ENCODE measurements at regions not wholly inside any gene's neighbourhood (a gene's known extent, or its start where the extent isn't known, plus 50 kb on each side); places are given as distances from the start of the nearest gene placed in this dataset.

DNA sequence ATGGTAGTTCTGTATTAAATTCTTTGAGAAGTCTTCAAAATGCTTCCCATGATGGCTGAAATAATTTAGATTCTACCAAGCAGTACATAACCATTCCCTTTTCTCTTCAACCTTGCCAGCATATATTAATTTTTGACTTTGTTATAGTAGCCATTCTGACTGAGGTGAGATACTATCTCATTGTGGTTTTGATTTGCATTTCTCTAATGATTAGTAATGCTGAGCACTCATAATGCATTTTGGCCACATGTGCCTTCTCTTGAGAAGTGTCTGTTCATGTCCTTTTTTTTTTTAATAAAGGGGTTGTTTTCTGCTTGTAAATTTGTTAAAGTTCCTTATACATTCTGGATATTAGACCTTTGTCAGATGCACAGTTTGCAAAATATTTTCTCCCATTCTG is 173.9 kb downstream of the CALCRL start:
- DNase-seq (no peak), ATAC-seq (no peak)
- intact Hi-C loops (cut with DNase I), result no loop called here

DNA sequence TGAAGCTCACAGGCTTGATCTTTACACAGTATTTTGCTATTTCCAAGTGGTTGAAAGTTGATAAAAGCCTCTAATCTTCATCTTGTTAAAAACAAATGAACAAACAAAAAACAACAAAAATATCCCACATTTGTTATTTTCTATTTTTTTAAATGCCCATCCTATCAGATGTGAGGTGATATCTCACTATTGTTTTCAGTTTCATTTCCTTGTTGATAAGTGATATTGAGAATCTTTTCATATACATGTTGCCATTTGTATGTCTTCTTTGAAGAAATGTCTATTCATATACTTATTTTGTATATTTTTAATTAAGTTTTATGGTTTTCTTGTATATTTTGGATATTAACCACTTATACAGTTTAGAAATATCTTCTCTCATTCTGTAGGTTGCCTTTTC is 175.8 kb downstream of the CALCRL start:
- intact Hi-C loops (cut with DNase I), result no loop called here
- ATAC-seq, result no peak
- no peak for DNase-seq

DNA sequence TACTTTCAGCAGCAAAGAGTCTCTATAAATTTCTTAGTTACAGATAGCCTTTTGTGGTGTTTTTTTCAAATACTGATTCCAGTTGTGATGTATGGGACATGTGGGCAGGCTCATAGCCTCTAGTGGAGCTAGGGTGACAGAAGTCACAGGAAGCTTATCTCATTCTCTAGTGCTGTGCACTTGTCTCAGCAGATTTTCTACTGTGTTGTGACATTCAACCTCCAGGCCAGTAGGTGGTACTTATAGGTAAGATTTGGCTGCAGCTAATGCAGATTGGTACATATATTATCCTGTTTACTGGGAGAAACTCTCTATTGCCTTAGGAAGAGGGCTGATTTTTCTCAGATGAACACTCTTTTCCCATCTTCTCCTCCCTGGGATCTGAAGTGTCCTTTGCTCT is 176.2 kb downstream of the CALCRL start:
- DNase-seq (no peak), ATAC-seq (no peak)
- intact Hi-C loops (cut with DNase I), result no loop called here

DNA sequence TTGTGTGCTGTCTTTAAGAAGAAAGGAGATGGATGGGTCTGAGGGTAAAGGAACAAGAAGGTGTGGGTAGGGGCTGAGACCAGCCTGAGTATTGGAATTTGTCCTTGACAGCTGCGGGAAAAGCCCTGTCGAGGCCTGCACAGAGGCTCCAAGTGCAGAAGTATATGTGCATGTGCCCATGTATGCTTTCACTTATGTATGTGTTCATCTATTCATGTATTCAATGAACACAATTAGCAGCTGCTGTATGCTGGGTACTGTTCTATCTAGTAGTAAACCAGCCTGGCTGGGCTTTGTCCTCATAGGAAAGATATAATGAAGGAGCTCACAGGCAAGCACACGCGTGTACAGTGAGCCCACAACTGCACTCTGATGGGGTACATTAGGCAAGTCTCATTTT is 181.4 kb downstream of the CALCRL start:
- intact Hi-C loops (cut with DNase I), result no loop called here
- no peak for DNase-seq
- ATAC-seq, result no peak

DNA sequence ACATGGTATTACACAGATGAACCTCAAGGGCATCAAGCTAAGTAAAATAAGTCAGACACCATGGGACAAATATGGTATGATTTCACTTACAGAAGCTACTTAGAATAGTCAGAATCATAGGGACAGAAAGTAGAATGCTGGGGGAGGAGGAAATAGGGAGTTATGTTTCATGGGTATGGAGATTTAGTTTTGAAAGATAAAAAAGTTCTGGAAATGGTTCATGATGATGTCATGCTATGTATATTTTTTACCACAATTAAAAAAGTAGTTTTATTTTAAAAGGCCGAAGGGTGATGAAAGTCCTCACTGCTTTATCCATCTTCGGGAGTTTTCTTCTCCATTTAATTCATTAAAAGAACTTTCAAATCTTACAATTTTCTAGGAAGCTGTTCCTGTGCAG is 181.9 kb downstream of the CALCRL start:
- intact Hi-C loops (cut with DNase I), result no loop called here
- DNase-seq (no peak), ATAC-seq (no peak)

DNA sequence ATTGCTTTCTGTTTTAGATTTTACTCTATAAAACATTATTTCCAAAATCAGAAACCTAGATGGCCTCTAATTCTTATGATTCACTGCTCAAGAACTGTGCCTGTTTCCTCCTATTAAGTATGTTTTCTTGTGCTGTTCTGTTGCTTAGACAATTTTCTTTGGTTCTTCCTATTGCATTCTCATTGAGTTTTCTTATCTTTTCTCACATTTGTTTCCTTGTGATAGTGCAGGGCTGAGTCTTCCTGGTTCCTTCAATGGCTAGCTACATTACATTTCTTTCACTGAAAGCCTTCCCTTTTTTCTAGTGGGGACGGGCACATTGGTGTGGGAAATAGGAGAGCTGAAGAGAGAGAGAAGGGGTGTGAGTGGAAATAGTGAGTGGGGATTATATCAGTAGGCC is 183.4 kb downstream of the CALCRL start:
- ATAC-seq, result peak in 1 of 2 donors; percentile 25
- no peak for DNase-seq

DNA sequence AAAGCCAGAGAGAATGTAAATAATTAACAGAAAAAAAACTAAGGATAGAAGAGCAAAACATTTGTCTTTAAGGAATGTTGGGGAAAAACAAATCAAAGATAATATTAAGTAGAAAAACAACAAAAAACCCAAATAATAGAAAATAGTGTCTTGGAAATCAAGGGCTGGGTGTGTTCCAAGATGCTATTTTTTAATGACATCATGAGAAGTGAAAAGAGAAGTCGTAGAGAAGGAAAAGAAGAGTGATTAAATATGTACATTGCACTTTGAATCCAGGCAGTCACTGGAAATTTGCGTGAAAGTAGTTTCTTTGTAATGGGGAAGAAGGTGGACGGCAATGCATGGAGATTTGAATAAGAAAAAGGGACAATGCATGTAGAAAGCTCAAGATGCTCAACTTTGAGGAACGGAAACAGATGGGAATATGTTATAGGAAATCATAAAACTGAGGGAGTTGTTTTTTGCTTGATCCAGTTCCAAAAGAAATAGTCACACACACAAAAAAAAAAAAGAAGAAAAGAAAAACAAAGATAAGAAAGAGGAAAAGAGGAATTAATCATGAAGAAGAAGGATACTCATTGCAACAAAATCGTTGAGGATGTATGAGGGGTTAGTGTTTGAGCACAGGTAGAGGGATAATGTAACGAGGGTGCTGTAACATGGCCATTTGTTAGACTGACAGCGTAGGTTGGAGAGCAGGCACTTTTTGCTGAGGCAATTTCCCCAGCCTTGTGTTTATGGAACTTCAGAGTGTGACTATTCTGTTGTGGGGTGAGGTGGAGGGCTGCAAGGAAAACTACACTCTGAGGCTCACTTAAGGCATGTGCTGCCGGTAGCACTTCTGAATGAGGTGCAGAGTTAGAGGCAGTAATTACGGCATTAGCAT is 184.1 kb downstream of the CALCRL start:
- intact Hi-C loops (cut with DNase I), result no loop called here
- no peak for DNase-seq
- ATAC-seq, result peak in 1 of 2 donors; percentile 18

More for the DNA sequence above, 183.4 kb downstream of the CALCRL start:
- intact Hi-C loops (cut with DNase I), result no loop called here

DNA sequence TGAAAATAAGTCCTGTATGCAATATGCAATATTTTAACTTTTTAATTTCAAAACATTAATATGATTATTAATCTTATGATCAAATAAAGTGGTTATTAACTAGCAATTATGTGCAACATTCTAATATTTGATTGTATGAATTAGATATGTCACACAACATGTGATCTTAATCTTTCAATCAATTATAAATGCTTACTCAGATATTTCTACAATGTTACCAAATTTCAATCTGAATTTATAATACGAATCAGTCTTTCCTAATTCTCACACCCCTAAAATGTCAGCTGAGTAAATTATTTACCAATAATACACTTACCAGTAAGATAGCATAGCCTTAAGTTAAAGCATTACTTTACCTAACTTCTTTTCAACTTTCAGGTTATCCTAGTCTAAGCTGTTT is 186.3 kb downstream of the CALCRL start:
- intact Hi-C loops (cut with DNase I), result no loop called here
- DNase-seq (no peak), ATAC-seq (no peak)

DNA sequence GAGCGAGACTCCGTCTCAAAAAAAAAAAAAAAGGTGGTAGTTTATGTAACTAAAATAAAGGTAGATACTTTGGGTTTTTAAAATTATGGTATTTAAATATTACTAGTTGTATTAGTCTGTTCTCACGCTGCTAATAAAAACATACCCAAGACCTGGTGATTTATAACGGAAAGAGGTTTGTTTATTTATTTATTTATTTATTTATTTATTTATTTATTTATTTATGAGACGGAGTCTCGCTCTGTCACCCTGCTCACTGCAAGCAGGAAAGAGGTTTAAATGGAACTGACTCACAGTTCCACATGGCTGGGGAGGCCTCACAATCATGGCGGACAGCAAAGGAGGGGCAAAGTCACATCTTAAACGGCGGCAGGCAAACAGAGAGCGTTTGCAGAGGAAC is 196.0 kb downstream of the CALCRL start:
- intact Hi-C loops (cut with DNase I), result no loop called here
- no peak for DNase-seq
- ATAC-seq, result no peak

DNA sequence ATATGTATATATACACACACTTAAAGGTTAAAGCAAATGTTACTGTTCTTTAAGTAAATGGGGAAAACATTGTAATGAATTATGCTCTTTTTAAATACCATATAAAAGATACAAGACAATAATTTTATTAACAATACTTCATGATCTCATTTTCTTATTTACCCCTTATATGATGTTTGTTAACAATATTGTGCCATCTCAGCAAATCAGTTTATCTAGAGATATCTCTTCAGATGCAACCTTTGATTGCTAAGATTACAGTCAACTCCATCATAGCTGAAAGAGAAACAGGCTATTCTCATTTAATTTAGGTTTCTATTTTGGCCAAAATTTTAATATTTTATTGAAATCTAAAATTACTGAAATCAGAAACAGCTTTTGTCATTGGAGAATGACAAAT is 197.9 kb downstream of the CALCRL start:
- ATAC-seq (no peak), DNase-seq (no peak)
- intact Hi-C loops (cut with DNase I), result no loop called here

DNA sequence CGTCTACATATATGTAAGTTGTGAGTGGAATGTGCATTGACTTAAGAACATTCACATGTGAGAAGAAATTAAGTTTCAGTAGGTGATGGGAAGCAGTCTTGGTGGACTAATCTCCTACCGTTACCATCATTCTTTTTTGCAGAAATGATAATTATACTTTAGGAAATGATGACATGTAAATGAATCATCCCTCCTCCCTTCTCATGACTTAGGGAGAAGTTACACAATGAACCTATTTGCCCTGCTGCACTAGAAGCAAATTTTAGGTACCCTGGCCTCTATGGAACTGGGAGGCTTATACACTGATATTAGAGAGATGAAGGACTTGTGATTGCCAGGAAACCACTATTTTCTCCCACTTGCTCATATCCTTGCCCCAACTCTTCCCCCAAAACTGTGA is 214.2 kb downstream of the CALCRL start:
- ATAC-seq, result no peak
- intact Hi-C loops (cut with DNase I), result no loop called here
- no peak for DNase-seq

DNA sequence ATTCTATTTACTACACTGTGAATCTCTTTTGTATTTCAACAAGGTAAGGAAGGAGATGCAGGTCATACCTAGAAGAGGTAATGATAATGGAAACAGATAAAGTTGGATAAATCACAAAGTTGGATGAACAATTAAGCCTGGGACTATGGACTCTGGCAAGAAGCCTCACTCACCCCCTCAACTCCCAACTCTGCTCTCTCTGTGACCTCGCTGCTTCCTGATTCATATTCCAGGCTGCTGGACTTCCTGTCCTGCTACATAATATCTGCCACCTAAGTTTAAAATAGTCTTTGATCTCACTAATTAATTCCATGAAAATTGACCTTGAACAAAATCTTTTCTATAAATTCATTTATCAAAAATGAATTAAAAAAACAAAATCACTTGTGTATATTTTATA is 215.3 kb downstream of the CALCRL start:
- no peak for DNase-seq
- intact Hi-C loops (cut with DNase I), result no loop called here
- no peak for ATAC-seq

DNA sequence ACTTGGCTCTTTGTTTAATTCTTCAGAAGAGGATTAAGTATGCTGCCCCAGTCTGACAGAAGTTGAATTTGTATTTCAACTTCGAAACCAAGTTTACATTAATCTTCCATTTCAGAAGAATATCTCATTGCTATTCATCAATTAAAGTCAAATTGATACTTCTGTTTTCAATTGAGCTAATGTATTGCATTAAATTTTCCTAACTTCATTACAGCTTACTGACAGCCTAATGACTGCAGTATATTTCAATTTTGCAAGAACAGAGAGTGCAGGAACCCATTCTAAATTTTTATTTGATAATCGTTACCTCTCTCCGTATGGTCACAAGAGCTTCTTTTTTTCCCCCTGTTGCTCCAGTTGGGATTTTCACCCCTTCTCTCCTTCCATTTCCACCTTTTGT is 218.0 kb downstream of the CALCRL start:
- intact Hi-C loops (cut with DNase I), result no loop called here
- no peak for DNase-seq
- no peak for ATAC-seq

DNA sequence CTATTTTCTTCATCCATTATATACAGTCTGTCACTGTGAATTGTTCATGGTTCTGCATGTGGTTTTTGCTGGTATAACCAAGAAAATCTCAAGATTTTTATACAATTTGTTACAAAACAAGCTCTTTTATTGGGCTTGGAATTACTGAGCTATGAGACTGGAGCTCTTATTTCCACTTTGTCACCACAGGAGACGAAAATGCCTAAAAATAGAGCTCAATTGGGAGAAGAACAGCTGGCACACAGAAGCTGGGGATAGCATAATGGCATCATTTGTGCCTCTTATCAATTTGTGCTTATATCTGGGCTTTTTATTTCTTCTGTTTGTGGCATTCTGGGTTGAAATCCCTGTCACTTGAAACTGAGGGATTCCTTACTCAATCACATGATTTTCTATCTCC is 219.1 kb downstream of the CALCRL start:
- ATAC-seq (no peak), DNase-seq (no peak)
- intact Hi-C loops (cut with DNase I), result no loop called here

DNA sequence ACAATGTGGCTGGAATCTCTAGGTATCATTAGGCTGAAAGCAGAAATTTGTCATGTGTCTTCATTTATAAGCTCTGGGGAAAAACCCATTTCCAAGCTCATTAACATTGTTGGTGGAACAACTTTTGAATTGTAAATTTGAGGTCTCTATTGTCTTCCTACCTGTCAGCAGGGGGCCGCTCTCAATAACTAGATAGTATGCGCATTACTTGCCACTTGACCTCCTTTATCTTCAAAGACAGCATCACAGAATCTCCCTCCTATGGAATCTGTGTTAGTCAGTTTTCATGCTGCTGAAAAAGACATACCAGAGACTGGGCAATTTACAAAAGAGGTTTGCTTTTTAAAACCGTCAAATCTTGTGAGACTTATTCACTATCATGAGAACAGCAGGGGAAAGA is 223.1 kb downstream of the CALCRL start:
- no peak for ATAC-seq
- intact Hi-C loops (cut with DNase I), result no loop called here

DNA sequence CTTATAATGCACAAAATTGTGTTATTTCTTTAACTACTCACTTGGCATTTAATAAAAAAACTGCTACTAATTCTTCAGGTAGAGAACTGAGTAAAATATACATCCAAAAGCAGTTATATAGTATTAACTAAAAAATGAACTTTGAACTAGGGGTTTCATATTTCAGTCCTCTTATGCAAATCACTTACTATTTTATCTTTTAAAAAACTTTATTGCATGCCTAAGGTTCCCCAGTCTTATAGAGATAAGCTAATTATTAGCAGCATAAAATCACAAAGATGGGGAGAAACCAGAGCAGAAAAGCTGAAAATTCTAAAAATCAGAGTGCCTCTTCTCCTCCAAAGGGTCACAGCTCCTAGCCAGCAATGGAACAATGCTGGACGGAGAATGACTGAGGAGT is 228.0 kb downstream of the CALCRL start:
- no peak for DNase-seq
- intact Hi-C loops (cut with DNase I), result no loop called here
- no peak for ATAC-seq

More for the DNA sequence above, 223.1 kb downstream of the CALCRL start:
- DNase-seq, result no peak

DNA sequence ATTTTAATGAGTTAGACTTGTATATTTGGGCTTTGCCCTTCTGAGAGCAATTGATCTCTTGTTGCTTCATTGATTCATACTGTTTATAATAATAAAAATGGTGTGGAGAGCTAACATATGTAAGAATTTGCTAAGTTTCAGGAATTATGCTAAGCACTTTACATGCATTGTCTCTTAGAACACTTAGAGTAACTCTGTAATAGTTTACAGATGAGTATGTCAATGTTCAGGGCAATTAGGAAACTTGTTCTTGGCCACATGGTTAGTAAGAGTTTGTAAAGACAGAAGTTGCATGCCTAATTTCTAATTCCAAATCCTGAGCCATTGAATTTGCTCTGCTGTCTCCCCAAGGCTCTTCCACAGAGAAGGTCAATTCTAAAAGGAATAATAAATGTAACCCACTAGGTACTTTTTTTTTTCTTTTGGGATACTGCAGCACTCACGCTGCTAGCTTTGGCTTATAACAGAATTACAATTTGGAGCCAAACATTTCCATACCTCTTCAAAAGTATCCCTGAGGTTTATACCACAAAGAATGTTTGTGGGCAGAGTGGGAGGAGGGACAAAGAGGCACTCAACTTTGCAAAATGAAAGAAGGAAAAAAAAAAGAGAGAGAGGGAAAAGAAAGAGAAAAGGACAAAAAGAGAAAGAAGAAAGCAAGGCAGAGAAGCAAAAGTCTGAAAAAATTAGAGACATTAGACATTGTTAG is 232.4 kb downstream of the CALCRL start:
- intact Hi-C loops (cut with DNase I), result no loop called here
- no peak for DNase-seq
- ATAC-seq, result no peak

DNA sequence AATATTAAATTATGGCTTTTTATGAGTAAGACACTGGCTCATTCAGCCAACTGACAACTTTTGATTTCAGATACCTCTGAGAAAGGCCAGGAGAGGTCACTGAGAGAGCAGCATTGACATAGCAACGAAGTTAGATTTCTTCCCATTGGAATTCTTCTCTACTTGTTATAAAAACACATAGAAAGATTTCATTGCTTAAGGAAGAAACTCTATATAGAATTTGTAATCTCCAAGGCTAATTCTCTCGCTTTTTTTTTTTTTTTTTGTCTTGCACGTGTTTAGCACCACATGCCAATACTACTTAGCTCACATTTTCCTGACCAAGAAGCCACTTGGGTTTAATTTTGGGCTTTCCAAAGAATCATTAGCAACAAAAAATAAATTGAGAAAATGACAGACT is 233.7 kb downstream of the CALCRL start:
- DNase-seq (no peak), ATAC-seq (no peak)
- intact Hi-C loops (cut with DNase I), result no loop called here

DNA sequence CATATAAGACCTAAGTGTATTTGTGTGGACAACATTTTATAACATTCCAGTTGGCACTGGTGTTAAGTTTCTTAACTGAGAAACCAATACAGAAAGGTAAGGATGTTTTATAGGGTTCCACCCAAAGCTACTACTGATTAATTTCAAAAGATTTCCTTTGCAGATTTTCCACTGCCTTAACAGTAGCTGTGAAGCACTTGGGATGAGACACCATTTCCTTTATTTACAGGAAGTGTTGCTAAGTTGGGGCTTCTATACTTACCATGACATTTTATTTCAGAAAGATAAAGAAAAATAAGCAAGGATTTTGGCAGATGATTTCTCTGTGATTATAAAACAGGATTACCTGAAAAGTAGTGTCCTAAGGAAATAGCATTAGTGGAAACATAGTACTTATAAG is 234.3 kb downstream of the CALCRL start:
- ATAC-seq (no peak), DNase-seq (no peak)
- intact Hi-C loops (cut with DNase I), result no loop called here

DNA sequence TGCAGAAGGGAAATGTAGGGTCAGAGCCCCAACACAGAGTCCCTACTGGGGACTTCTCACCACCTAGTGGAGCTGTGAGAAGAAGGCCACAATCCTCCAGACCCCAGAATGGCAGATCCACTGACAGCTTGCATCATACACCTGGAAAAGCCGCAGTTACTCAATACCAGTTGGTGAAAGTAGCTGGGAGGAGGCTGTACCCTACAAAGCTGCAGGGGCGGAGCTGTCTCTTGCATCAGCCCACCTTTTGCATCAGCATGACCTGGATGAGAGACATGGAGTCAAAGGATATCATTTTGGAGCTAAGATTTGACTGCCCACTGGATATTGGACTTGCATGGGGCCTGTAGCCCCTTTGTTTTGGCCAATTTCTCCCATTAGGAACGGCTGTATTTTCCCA is 237.3 kb downstream of the CALCRL start:
- intact Hi-C loops (cut with DNase I), result no loop called here
- ATAC-seq (no peak), DNase-seq (no peak)

DNA sequence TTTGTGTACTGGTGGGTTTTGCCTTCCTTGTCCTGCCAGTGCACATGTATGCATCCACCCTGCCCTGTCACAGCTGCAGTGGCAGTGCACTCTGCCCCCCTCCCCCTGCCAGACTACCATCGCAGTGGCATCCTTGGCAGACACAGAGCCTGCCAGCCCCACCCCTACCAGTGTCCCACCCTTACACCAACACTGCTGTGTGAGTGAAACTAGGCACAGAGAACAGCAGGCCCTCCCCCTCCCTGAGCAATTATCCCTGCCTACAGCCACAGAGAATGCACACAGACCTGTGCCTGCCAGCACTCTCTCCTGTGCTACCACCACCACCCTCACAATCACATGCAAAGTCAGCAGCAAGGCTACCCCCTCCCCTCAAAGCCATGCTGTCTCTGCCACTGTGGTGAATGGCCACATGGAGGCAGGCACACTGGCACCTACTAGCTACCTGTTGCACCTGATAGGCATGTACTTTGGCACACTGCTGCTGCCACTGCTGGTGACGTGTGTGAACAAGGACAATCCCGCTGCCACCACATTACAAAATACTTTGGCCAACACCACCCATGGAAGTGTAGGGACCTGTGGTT is 239.8 kb downstream of the CALCRL start:
- DNase-seq, result no peak
- intact Hi-C loops (cut with DNase I), result no loop called here
- ATAC-seq, result no peak
